HS-5 (cell line): ENCODE measurements at regions not wholly inside any gene's neighbourhood (a gene's known extent, or its start where the extent isn't known, plus 50 kb on each side); places are given as distances from the start of the nearest gene placed in this dataset.
"Not testable (repeated sequence)": the region's sequence is repeated elsewhere in the genome, so short reads cannot be mapped to it uniquely, and the experiment has no call there.

Experiments
- DNase-seq: peaks from one replicate; pipeline ENCODE4 v3.0.0-alpha.2; 2012; ENCODE audit warnings: low read depth

DNA sequence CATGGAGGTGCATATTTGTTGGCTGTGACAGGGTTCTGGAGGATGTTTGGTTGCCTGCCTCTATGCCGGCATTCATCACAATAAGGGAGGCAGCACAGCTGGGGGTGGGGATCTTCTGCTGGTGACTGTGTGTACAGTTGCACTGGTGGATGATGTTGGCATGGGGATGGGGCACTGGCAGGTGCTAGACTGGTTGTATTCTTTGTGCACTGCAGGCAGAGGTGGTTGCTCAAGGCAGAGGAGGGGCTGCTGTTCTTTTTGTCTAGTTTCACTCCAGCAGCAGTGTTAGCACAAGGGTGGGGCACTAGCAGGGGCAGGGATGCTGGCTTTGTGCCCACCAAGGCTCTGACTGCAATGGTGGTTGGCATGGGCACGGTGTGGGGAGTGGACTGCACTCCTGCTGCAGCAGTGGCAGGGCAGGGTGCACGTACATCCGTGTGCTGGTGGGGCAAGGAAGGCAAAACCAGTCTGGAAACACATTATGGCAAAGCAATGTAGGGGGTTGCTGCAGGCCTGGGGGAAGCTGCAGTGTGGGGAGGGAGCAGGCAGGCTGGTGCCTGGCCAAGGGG lies 69.3 kb downstream of the ISOC1 start:
- no peak for DNase-seq

DNA sequence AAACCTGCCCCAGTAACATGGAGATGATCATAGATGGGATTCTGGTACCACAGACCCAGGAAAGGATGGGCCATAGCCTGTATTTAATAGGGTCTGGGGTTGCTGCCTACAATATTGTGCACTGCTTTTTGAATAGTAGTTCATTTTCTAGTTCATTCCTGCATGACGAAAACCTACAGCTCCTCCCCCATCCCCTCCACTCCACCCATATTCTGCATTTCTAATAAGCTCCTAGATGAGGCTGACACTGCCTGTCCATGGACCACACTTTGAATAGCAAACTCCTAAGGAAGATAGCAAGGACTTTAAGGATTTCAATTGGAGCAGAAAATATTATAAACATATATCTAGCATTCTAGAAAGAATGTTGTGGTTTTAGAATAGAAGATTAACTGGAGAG lies 75.5 kb downstream of the ISOC1 start:
- no peak for DNase-seq

DNA sequence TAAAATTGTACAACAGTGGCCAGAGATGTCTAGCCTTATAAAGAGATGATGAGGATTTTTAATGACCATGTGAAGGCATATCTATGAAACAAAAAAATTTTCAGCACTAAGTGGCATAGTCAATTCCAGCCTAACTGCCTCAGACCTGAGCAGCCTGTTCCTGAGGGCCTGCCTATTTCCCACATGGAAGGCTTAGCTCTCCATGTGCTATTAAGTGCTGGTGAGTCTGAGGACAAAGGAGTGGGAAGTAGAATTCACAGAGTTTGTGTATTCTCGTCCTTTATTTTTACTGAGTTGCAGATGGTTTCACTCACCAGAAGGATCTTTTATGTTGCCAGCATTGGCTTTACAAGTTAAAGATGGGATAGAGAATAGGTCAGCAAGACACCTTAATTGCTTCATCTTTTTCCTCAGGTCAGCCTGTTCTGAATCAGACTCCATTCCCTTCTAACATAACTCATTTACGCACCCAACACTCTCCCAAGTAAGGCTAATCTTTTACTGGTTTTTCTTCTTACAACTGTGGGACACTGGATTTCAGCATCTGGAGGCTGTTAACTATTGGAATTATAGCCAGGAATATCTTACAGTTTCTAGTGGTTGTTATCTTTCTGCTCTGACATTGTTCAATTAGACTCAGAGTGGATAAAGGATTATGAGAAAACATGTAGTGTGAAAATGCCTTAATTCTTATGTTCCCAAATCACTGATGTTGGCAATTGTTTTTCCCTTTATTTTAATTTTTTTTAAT lies 76.8 kb downstream of the ISOC1 start:
- DNase-seq = no peak

DNA sequence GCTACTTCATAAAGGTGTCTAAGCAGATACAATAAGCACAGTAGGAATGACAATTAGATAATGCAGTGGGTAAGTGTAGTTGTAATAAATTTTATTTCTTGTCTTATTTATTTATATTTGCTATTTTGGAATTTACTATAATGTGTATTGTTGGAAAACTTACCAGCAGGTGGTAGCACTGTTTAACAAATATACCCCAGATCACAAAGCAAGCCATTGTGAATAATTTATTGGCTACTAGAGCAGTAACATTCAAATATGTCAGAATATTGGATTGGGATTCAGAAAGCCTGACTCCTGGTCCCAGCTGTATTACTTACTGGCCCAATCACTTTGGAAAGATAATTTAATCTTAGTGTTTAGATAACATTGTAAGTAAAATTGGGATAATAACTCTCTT lies 78.0 kb downstream of the ISOC1 start:
- peak; percentile 13 for DNase-seq

DNA sequence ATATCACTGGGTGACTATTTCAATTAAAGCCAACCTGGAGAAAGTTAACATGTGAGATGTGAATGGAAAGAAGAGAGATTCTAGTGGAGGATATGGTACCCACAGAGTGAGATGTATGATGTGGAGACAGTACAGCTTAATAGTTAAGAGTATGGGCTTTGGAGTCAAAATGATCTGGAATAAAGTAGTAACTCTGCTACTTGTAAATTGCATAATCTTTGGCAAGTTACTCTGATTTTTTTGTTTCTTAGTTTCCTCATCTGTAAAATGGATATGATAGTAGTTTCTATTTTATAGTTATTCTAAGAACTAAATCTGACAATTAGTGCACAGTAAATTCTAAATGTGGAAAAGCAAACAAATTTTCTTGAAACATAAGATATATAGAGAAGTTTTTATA lies 79.2 kb downstream of the ISOC1 start:
- DNase-seq = no peak

DNA sequence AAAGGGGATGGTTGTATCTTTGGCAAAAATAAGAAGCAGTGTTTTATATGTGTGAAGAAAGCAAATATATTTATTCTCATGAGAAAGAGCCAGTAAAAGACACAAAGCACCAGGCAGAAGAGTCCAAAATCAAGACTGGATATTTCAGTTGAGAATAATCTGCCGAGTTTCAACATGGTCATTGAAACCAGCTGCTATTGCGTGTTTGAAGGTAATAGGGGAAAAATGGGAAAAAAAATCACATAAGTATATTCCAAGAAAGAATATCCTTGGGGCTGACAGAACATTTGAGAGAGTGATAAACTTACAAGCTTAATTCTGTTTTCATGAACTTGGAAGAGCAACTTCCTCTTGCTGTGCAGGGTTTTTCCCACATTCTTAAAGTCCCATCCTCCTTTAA lies 79.9 kb downstream of the ISOC1 start:
- no peak for DNase-seq

DNA sequence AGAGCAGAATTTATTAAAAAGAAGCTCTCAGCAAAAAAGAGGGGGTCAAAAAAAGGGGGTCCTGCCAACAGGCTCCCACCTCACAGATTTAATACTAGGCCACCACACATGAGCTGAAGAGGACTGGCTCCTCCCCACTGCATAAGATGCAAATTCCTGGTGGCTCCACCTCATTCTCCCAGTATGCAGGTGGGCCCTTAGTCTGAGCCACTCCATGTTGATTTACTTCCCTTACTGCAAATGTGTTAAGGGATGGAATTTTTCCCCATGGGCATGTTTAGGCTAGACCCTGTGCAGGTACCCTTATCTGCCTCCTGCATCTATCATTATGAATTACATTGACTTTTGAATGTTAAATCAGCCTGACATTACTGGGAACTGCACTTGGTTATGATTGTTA lies 82.9 kb downstream of the ISOC1 start:
- DNase-seq = no peak

DNA sequence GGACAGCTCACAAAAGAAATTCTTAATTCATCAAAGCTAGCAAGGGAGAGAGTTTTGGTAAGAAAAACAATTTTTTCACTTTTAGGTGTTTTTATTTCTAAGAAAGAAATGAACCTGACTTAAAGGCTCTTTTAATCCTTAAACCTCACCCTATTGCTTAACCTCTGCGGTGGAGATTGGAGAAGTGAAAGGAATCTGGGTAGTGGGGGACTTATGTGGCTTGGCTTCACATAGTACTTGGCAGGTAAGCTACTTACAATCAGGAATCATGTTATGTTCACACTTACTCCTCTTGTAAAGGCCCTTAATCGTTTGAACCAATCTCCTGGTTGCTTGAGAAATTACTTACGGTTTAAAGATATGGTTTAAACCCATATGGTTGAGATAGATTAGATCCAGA lies 104.8 kb downstream of the ISOC1 start:
- no peak for DNase-seq

DNA sequence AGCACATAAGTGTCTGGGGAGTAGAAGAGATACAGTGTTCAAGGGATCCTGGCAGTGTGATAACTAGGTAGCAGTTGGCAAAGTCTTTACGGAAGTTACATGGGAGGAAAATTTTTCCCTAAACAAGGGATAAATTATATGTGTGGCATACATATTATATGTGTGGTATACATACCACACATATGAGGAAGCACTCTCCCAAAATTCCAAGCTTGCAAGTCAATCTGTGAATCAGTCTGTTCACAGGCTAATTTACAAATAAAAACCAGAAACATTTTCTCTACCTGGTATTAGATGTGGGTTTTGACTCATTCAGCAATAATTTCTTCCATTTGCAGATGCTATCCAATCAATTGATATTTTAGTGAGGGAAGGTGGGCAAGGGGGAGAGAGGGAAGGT lies 110.0 kb downstream of the ISOC1 start:
- peak; percentile 65 for DNase-seq

DNA sequence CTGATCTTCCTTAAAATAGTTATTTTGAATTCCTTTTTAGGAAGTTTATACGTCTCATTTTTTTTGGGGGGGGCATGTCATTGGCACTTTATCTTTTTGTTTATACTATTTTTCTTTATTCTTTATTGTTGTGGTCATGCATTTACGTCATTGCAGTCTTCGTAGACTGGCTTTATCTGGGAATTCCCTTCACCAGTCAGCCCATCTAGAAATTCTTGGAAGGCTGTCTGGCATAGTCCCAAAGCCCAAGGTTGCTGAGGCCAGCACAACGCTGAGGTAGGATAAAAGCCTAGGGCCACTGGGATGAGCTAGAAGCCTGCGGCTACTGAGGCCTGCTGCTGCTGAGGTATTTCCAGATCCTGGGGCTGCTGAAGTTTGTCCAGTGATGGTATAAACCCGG lies 121.5 kb downstream of the ISOC1 start:
- no peak for DNase-seq

DNA sequence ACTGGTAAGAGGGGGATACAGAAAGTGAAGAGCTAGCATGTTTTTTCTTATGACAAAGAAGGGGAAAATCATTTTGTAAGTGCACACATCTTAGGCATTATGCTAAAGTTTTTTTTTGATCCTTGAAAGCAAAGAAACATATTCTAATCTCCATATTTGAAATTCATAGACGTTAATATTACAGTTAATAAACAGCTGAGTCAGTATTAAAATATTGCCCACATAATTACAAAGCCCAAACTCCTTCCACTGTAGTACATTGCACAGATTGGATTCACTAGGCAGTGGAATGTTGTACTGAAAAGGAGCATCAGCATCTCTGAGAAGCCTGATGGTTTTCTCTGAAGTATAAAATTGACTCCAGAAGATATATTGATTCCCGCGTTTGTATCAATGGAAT lies 122.6 kb downstream of the ISOC1 start:
- DNase-seq = no peak

DNA sequence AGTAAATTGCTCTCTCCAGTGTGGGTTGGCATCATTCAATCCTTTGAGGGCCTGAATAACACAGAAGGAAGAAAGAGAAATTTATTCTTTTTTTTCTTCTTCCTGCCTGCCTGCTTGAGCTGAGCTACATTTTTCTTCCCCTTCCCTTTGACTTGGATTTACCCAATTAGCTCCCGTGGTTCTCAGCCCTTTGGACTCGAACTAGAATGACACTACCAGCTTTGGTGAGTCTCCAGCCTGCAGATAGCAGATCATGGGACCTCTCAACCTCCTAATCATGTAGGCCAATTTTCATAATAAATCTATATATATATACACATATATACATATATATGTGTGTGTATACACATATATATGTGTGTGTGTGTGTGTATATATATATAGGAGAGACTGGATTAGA lies 128.6 kb downstream of the ISOC1 start:
- no peak for DNase-seq

DNA sequence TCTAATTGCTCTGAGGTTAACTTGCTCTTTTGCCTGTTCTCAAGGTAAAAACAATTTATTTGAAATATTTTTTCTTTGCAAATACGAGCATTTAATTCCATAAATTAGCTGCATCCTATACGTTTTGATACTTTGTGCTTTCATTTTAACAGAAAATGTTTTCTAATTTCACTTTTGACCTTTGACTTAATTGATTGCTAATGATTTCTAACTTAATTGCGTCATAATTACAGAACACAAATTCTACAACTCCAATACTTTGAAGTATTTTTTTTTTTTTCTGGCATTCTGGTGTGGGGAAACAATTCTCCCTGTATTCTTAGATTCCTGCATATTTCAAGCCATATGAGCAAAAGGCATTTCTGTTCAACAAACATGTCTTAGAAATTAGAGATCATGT lies 134.0 kb downstream of the ISOC1 start:
- DNase-seq = no peak

DNA sequence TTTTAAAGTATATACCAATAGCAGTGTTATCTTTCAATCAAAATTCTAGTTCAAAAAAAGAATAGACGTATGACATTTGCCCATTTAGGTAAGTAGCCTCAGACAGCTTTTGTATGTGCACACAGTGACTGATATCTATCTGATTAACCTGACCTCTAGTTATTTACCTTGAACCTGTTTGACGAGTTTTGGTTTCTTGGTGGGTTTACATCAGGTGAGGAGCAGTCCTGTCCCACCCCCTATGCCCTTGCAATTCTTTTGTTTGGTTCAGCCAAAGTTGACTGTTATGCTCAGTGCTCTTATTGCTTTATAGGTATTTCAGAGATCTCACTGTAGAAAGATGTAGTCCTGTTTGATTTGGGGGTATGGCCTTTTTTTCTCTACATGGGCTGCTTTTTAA lies 147.2 kb downstream of the ISOC1 start:
- DNase-seq = no peak

DNA sequence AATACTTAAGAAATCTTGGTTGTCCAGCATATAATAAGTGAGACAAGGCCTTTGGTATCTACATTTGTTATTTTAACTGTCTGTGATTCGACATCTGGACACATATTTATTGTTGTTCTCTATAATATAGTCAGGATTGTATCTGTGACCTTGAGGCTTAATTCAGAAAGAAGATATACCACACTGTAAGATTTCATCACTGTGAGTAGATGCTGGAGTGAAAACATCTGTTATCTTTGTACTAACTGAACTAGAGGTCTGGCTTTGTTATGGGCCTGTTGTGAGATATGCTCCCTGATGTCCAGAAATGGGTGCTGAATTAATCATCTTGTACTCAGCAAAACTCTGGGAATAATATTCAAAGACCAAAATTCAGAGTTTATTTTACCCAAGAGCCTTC lies 148.5 kb downstream of the ISOC1 start:
- DNase-seq = peak; percentile 43

DNA sequence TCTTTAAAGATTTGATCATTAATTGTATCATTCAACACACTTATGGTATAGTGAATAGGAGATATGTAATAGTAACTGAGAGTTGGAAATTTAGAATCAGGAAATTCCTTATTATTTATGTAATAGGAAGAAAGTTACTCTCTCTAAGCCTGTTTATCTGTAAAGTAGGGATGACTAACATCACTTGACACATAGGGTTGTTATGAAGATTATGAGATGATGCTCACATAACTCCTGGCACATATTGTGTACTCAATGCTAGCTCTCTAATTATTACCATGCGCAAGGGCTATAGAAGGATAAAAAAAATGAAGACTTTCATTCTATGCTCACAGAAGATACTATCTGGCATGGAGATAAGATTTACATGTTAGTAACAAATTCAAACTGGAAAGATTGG lies 149.9 kb downstream of the ISOC1 start:
- peak; percentile 68 for DNase-seq

DNA sequence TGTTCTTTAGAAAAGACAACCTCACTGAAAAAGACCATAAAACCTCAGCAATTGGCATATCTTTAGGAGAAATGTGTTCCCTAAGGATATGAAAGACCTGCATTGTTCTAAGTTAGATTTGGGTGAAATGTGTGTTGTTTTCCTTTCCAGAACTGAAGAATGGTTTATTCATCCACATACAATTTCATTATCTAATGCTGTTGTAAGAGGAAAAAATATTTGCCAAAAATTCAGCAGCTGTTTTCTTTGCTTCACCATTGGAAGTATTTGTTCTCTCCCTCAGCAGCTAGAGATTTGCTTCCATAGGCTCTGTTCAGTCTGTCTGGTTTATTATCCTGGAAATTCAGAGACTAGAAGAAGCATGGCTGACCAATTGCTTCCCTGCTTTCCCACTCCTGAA lies 150.9 kb downstream of the ISOC1 start:
- no peak for DNase-seq

DNA sequence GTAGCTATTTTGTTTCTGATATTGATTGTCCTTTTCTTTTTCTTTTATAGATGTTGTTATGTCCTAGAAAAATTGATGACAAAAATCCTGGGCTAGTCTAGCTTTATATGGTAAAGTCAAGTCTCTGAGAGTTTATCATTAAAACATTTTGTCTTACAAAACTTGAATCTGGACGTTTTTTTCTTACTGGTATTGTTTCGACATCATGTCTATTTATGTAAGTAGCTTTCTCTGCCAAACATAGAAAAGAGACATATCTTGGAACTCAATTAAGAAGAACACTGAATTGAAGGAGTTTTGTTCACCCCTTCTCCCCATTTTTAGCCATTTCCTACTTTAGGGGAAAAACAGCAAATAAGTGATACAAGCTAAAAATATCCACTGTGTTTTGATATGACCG lies 151.5 kb downstream of the ISOC1 start:
- DNase-seq = no peak

DNA sequence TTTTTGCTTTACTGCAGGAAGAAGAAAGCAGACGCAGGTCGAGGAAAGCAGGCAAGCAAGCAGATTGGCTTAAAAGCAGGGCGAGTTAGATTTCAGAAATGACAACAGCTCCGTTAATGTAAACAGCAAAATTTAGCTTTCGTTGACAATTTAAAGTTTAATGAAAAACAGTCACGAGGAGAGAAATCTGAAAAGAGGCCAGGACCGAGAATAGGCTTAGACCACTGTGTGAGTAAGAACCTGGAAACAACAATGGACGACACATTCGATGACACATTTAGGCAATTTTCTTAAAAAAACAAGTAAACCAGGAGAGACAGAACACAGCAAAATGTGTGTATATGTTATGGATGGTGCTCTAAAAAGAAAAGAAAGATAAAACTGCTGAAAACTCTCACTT lies 155.3 kb downstream of the ISOC1 start:
- no peak for DNase-seq

DNA sequence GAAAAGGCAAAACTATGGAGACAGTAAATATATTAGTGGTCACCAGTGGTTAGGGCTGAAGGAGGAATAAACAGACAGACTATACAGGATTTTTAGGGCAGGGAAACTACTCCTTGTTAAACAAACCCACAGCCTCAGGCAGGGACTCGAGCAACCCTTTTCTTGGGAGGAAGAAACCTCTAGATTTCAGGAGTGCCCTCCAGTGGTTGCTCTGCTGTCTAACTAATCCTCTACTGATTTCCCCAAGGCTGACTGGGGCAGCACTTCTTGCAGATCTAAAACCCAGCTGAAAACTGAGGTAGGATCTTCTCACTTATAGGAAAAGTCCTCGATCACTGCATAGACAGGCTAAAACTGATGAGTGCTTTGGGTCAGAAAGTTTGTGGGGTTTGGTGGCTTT lies 176.8 kb downstream of the ISOC1 start:
- no peak for DNase-seq

DNA sequence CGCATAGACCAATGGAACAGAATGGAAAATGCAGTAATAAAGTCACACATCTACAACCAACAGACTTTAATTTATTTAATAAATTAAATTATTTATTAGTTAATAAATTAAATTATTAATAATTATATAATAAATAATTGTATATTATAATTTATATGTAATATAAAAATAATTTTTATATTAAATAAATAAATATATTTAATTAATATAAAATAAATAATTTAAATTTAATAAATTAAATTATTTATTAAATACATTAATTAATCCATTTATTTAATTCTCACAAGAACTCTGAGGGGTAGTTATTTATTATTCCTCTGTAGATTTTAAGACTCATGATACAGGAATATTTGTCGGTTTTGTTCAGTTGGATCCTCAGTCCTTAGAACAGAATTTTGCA lies 176.1 kb upstream of the ADAMTS19 start:
- DNase-seq = no peak

DNA sequence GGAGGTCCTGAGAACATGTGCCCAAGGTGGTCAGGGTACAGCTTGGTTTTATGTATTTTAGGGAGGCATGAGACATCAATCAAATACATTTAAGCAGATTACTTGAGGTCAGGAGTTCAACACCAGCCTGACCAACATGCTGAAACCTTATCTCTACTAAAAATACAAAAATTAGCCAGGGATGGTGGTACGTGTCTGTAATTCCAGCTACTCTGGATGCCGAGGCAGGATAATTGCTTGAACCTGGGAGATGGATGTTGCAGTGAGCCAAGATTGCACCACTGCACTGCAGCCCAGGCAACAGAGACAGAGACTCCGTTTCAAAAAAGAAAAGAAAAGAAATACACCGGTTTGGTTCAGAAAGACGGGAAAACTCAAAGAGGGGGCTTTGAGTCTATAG lies 165.9 kb upstream of the ADAMTS19 start:
- not testable (repeated sequence) for DNase-seq

DNA sequence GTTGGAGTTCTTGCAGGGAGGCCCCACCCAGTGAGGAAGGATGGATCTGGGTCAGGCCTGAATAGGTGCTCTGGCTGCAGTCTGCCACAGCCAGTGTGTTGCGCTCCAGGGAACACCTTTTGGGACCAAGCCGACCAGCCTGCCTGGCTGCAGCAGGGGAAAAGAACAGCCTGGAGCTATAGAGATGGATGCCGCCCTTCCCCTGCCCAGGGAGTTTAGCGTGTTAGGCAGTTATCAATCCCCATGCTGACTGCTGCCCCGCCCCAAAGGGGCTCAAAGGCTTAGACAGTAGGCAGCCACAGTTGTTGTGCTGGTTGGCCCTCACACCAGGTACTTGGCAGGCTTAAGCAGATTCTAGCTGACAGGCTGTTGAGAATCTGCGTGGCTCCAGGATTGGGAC lies 153.4 kb upstream of the ADAMTS19 start:
- DNase-seq = no peak

DNA sequence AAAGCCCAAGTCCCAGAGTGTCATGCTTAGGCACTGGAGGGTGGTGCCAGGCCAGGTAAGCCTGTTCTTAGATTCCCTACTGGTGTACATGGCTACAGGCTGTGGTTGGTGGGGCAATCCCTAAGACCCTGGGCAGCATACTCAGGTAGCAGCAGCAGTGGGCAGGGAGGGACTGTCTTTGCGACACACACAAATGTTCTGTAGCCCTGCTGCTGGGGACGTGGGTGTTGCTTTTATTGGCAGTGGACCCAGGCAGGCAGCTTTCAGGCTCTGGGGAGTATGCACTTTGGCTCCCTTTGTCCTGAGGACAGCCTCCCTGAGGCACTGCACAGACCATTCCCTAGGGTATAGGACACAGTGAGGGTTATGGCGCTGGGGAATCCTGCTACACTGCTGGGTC lies 137.1 kb upstream of the ADAMTS19 start:
- DNase-seq = no peak
